Activated naive CD8-positive, alpha-beta T cell treated with anti-CD3 and anti-CD28 coated beads, Interleukin-2, amount 10 ng/mL, durations not matched to agents 7 days and 5 days (primary cell): ENCODE measurements at regions not wholly inside any gene's neighbourhood (a gene's known extent, or its start where the extent isn't known, plus 50 kb on each side); places are given as distances from the start of the nearest gene placed in this dataset.

Source experiments
- ATAC-seq: fragments of 150-1000 bp; cut with Tn5 transposase; one replicate; pipeline ENCODE4 v1.10.0; 2021; ENCODE audit warnings: low read depth, moderate library complexity
- POLR2A ChIA-PET: fragments of 350-600 bp; sonication (Branson Sonifier 250); formaldehyde crosslinking; loops from one replicate; lab custom pipeline; 2021; ENCODE audit warnings: antibody characterized with exemption; lab: Charles Lee
- DNase-seq: peaks from one replicate; pipeline ENCODE4 v3.0.0; 2021
- H3K27ac Mint-ChIP-seq: one replicate; pipeline ENCODE4 v1.8.0; 2022; ENCODE audit warnings: mild to moderate bottlenecking, mixed read lengths
- H3K27me3 Mint-ChIP-seq: one replicate; pipeline ENCODE4 v1.8.0; 2022; ENCODE audit warnings: mild to moderate bottlenecking, moderate library complexity, mixed read lengths
- H3K36me3 Mint-ChIP-seq: one replicate; pipeline ENCODE4 v1.8.0; 2021; ENCODE audit warnings: mild to moderate bottlenecking, mixed read lengths
- H3K4me1 Mint-ChIP-seq: one replicate; pipeline ENCODE4 v1.8.0; 2021; ENCODE audit warnings: mixed read lengths
- H3K4me3 Mint-ChIP-seq: one replicate; pipeline ENCODE4 v1.8.0; 2022; ENCODE audit warnings: mild to moderate bottlenecking, moderate library complexity, mixed read lengths
- H3K9me3 Mint-ChIP-seq: one replicate; pipeline ENCODE4 v1.8.0; 2021; ENCODE audit warnings: mixed read lengths

GRCh38 chr4:123976819-123977218, 580.2 kb downstream of the SPRY1 start:
- no peak for DNase-seq
- POLR2A ChIA-PET = no interaction called here
- no peak for ATAC-seq
- no peaks in the 10 kb centered on the region for H3K9me3 Mint-ChIP-seq
- peaks cover 8% of the 10 kb centered on the region for H3K27me3 Mint-ChIP-seq
- H3K36me3 Mint-ChIP-seq = no peaks in the 10 kb centered on the region
- no peak overlapping the region for H3K27ac Mint-ChIP-seq
- H3K4me1 Mint-ChIP-seq = no peaks in the 10 kb centered on the region
- no peak overlapping the region for H3K4me3 Mint-ChIP-seq

GRCh38 chr4:123977641-123978081, 581.1 kb downstream of the SPRY1 start:
- no peaks in the 10 kb centered on the region for H3K9me3 Mint-ChIP-seq
- POLR2A ChIA-PET = no interaction called here
- H3K4me3 Mint-ChIP-seq = no peak overlapping the region
- no peaks in the 10 kb centered on the region for H3K4me1 Mint-ChIP-seq
- no peaks in the 10 kb centered on the region for H3K36me3 Mint-ChIP-seq
- H3K27ac Mint-ChIP-seq = no peak overlapping the region
- ATAC-seq (no peak), DNase-seq (no peak)
- H3K27me3 Mint-ChIP-seq = peaks cover 8% of the 10 kb centered on the region

- POLR2A ChIA-PET = no interaction called here
Measured at GRCh38 chr4:123978637-123979036, 582.0 kb downstream of the SPRY1 start.

GRCh38 chr4:123980736-123981300, 584.2 kb downstream of the SPRY1 start:
- H3K9me3 Mint-ChIP-seq = no peaks in the 10 kb centered on the region
- DNase-seq (no peak), ATAC-seq (no peak)
- H3K27me3 Mint-ChIP-seq = peaks cover 8% of the 10 kb centered on the region
- H3K27ac Mint-ChIP-seq = no peak overlapping the region
- H3K36me3 Mint-ChIP-seq = no peaks in the 10 kb centered on the region
- POLR2A ChIA-PET = no interaction called here
- no peak overlapping the region for H3K4me3 Mint-ChIP-seq
- no peaks in the 10 kb centered on the region for H3K4me1 Mint-ChIP-seq

More at GRCh38 chr4:123978637-123979036, 582.0 kb downstream of the SPRY1 start:
- no peak overlapping the region for H3K4me3 Mint-ChIP-seq
- H3K4me1 Mint-ChIP-seq = no peaks in the 10 kb centered on the region
- H3K36me3 Mint-ChIP-seq = no peaks in the 10 kb centered on the region
- no peak overlapping the region for H3K27ac Mint-ChIP-seq
- DNase-seq (no peak), ATAC-seq (no peak)
- H3K27me3 Mint-ChIP-seq = peaks cover 8% of the 10 kb centered on the region
- H3K9me3 Mint-ChIP-seq = no peaks in the 10 kb centered on the region

GRCh38 chr4:123984886-123985285, 588.3 kb downstream of the SPRY1 start:
- ATAC-seq (no peak), DNase-seq (no peak)
- Mint-ChIP-seq H3K4me1 (no peaks in the 10 kb centered on the region), H3K27ac (no peak overlapping the region), H3K9me3 (no peaks in the 10 kb centered on the region), H3K27me3 (peaks cover 4% of the 10 kb centered on the region), H3K4me3 (no peak overlapping the region), H3K36me3 (no peaks in the 10 kb centered on the region)
- POLR2A ChIA-PET = no interaction called here

- H3K27me3 Mint-ChIP-seq = no peaks in the 10 kb centered on the region
- no peak for ATAC-seq
- no peak overlapping the region for H3K4me3 Mint-ChIP-seq
- H3K36me3 Mint-ChIP-seq = no peaks in the 10 kb centered on the region
- H3K9me3 Mint-ChIP-seq = no peaks in the 10 kb centered on the region
- DNase-seq = no peak
- no peaks in the 10 kb centered on the region for H3K4me1 Mint-ChIP-seq
- H3K27ac Mint-ChIP-seq = no peak overlapping the region
- POLR2A ChIA-PET = no interaction called here
Measured at GRCh38 chr4:123986268-123986798, 589.7 kb downstream of the SPRY1 start.

- H3K27me3 Mint-ChIP-seq = no peaks in the 10 kb centered on the region
- H3K4me1 Mint-ChIP-seq = no peaks in the 10 kb centered on the region
- peaks cover 1% of the 10 kb centered on the region for H3K9me3 Mint-ChIP-seq
- H3K4me3 Mint-ChIP-seq = no peak overlapping the region
- DNase-seq (no peak), ATAC-seq (no peak)
- no peaks in the 10 kb centered on the region for H3K36me3 Mint-ChIP-seq
- no peak overlapping the region for H3K27ac Mint-ChIP-seq
- POLR2A ChIA-PET = no interaction called here
Measured at GRCh38 chr4:123987408-123987807, 590.8 kb downstream of the SPRY1 start.

GRCh38 chr4:123990310-123990870, 593.8 kb downstream of the SPRY1 start:
- Mint-ChIP-seq H3K4me3 (no peak overlapping the region), H3K4me1 (no peaks in the 10 kb centered on the region), H3K36me3 (no peaks in the 10 kb centered on the region), H3K27me3 (no peaks in the 10 kb centered on the region), H3K9me3 (peaks cover 1% of the 10 kb centered on the region), H3K27ac (no peak overlapping the region)
- POLR2A ChIA-PET = no interaction called here
- ATAC-seq (no peak), DNase-seq (no peak)

- Mint-ChIP-seq H3K9me3 (peaks cover 1% of the 10 kb centered on the region), H3K4me1 (no peaks in the 10 kb centered on the region)
- POLR2A ChIA-PET = no interaction called here
Measured at GRCh38 chr4:123994917-123995316, 598.3 kb downstream of the SPRY1 start.

GRCh38 chr4:123995936-123996335, 599.3 kb downstream of the SPRY1 start:
- Mint-ChIP-seq H3K27ac (no peak overlapping the region), H3K36me3 (no peaks in the 10 kb centered on the region), H3K4me1 (no peaks in the 10 kb centered on the region), H3K9me3 (peaks cover 1% of the 10 kb centered on the region), H3K27me3 (no peaks in the 10 kb centered on the region), H3K4me3 (no peak overlapping the region)
- POLR2A ChIA-PET = no interaction called here
- no peak for DNase-seq
- no peak for ATAC-seq

More at GRCh38 chr4:123994917-123995316, 598.3 kb downstream of the SPRY1 start:
- H3K4me3 Mint-ChIP-seq = no peak overlapping the region
- no peak for DNase-seq
- ATAC-seq = no peak
- H3K27ac Mint-ChIP-seq = no peak overlapping the region
- H3K36me3 Mint-ChIP-seq = no peaks in the 10 kb centered on the region
- H3K27me3 Mint-ChIP-seq = no peaks in the 10 kb centered on the region

GRCh38 chr4:123996718-123997510, 600.3 kb downstream of the SPRY1 start:
- Mint-ChIP-seq H3K9me3 (peaks cover under 1% of the 10 kb centered on the region), H3K4me3 (no peak overlapping the region), H3K4me1 (no peaks in the 10 kb centered on the region), H3K36me3 (no peaks in the 10 kb centered on the region), H3K27ac (no peak overlapping the region), H3K27me3 (no peaks in the 10 kb centered on the region)
- ATAC-seq (no peak), DNase-seq (no peak)
- POLR2A ChIA-PET = no interaction called here

GRCh38 chr4:123997776-123998449, 601.3 kb downstream of the SPRY1 start:
- H3K4me1 Mint-ChIP-seq = no peaks in the 10 kb centered on the region
- no peak overlapping the region for H3K27ac Mint-ChIP-seq
- no peaks in the 10 kb centered on the region for H3K9me3 Mint-ChIP-seq
- POLR2A ChIA-PET = no interaction called here
- no peaks in the 10 kb centered on the region for H3K27me3 Mint-ChIP-seq
- no peak for DNase-seq
- H3K4me3 Mint-ChIP-seq = no peak overlapping the region
- no peaks in the 10 kb centered on the region for H3K36me3 Mint-ChIP-seq
- ATAC-seq = no peak

- no peak for DNase-seq
- no peak for ATAC-seq
- Mint-ChIP-seq H3K27ac (no peak overlapping the region), H3K4me1 (no peaks in the 10 kb centered on the region), H3K9me3 (no peaks in the 10 kb centered on the region), H3K4me3 (no peak overlapping the region), H3K36me3 (no peaks in the 10 kb centered on the region), H3K27me3 (no peaks in the 10 kb centered on the region)
- POLR2A ChIA-PET = no interaction called here
Measured at GRCh38 chr4:124000233-124000632, 603.6 kb downstream of the SPRY1 start.
